ENCODE measurements at regions not wholly inside any gene's neighbourhood (a gene's known extent, or its start where the extent isn't known, plus 50 kb on each side); places are given as distances from the start of the nearest gene placed in this dataset.

DNA sequence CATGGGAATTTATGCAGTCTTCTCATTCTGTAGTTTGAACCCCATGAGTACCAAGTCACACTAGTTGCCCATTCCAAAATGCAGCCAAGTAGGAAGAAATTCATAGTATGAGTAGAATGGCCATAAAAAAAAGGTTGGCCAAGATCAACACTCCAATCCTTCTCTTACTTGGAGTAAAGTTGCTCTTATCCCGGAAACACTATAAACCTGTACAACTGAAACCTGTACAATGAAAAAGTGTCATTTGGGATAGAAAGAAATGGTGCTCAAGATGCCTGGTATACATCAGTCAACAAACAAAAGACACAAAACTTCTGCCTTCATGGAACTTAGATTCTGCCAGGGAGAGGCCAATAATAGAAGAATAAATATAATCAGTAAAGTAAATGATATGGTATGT, 325.0 kb downstream of the NFIB start:
- 30 to 40% methylated on average over 1 of the region's 1 CpG for WGBS, 2 donors
- Histone ChIP-seq H3K4me3 (no peak overlapping the region), H3K27me3 (no peaks in the 10 kb centered on the region), H3K4me1 (no peaks in the 10 kb centered on the region), H3K36me3 (no peaks in the 10 kb centered on the region), H3K9me3 (no peaks in the 10 kb centered on the region), H3K27ac (no peak overlapping the region)
- DNase-seq = no peak
- TF ChIP-seq POLR2AphosphoS5 (IDR thresholded peaks at IDR 0.05) = no peak
- TF ChIP-seq, protein P1, sequence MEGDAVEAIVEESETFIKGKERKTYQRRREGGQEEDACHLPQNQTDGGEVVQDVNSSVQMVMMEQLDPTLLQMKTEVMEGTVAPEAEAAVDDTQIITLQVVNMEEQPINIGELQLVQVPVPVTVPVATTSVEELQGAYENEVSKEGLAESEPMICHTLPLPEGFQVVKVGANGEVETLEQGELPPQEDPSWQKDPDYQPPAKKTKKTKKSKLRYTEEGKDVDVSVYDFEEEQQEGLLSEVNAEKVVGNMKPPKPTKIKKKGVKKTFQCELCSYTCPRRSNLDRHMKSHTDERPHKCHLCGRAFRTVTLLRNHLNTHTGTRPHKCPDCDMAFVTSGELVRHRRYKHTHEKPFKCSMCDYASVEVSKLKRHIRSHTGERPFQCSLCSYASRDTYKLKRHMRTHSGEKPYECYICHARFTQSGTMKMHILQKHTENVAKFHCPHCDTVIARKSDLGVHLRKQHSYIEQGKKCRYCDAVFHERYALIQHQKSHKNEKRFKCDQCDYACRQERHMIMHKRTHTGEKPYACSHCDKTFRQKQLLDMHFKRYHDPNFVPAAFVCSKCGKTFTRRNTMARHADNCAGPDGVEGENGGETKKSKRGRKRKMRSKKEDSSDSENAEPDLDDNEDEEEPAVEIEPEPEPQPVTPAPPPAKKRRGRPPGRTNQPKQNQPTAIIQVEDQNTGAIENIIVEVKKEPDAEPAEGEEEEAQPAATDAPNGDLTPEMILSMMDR (IDR thresholded peaks at IDR 0.05) = no peak
- no peak for TF ChIP-seq EP300 (IDR thresholded peaks at IDR 0.05)
- TF ChIP-seq POLR2A (IDR thresholded peaks at IDR 0.05) = no peak
- intact Hi-C loops (cut with DNase I) = no loop called here

DNA sequence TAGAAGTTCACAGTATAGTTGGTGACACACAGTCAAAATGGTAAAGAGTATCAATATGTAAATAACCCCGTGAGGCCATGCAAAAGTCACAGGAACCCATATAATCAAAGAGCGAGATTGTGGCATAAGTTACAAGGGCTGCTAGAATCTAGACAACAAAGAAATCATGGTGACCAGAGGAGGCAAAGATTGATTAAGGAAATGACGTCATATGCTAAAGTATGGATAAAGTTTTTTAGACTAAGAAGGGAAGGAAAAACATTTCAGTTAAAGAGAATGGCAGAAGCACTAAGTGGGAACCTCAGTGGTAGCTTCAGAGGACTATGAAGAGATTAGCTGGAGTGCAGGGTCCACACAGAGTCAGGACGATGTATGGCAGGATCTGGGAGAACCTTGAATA, 330.3 kb downstream of the NFIB start:
- DNase-seq = no peak
- 91 to 92% methylated on average over 4 of the region's 4 CpGs for WGBS, 2 donors
- H3K9me3 ChIP-seq = no peaks in the 10 kb centered on the region
- no peaks in the 10 kb centered on the region for H3K27me3 ChIP-seq
- no peaks in the 10 kb centered on the region for H3K4me1 ChIP-seq
- H3K4me3 ChIP-seq = no peak overlapping the region
- no peak for TF ChIP-seq EP300 (IDR thresholded peaks at IDR 0.05)
- TF ChIP-seq, protein P1 (IDR thresholded peaks at IDR 0.05) = no peak
- no peak for TF ChIP-seq POLR2A (IDR thresholded peaks at IDR 0.05)
- TF ChIP-seq POLR2AphosphoS5 (IDR thresholded peaks at IDR 0.05) = no peak
- H3K36me3 ChIP-seq = no peaks in the 10 kb centered on the region
- intact Hi-C loops (cut with DNase I) = no loop called here
- H3K27ac ChIP-seq = no peak overlapping the region

DNA sequence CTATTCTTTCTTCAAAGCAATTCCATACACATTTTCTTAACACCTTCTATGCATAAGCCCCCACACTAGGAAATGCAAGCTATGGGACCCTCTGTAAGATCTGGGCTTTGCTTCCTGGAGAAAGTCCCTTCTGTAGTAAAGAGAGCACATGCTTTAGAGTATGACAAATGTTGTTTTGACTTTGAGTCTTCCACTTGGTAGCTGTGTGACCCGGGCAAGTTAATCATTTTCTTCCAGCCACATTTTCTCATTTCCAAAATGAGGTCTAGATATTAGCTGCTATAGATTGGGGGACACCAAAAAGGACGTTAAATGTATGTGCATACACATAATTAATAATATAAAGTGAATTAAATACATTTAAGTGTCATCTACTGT, 334.0 kb downstream of the NFIB start:
- H3K27me3 ChIP-seq = no peaks in the 10 kb centered on the region
- no peaks in the 10 kb centered on the region for H3K36me3 ChIP-seq
- H3K4me1 ChIP-seq = no peaks in the 10 kb centered on the region
- H3K4me3 ChIP-seq = no peak overlapping the region
- intact Hi-C loops (cut with DNase I) = no loop called here
- no peak overlapping the region for H3K27ac ChIP-seq
- no peaks in the 10 kb centered on the region for H3K9me3 ChIP-seq
- TF ChIP-seq POLR2A (IDR thresholded peaks at IDR 0.05) (no peak), EP300 (IDR thresholded peaks at IDR 0.05) (no peak), POLR2AphosphoS5 (IDR thresholded peaks at IDR 0.05) (no peak)
- TF ChIP-seq, protein P1 (IDR thresholded peaks at IDR 0.05) = no peak
- no peak for DNase-seq
- WGBS, 2 donors = 29 to 54% methylated on average over 2 of the region's 2 CpGs

DNA sequence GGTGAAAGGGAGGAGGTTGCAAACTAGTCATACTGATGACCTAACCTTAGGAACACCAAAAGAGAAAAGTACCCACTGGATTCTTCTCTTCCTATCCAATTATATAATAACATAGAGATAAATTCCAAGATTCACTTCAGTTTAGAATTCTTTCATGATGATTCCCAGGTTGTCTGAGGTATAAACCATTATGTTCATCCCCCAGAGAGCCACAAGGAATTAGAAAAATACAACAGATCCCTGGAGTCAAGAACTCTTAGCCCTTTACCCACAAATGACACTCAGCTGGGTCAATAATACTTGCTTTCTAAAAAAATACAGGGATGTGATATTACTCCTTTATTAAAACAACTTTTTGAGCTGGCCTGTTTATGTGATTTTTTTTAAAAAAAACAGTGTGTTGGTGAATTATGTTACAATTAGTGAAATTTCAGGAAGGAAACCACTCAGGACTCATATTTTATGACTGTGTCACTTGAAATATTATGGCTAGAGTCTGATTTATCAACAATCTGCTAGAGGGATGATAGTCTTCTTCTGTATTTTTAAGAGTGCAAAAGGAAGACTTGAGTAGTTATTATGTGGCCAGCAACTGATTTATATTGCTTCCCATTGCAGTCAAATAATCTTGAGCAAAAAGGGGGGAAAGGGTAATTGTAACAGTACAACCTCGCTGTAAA, 338.2 kb downstream of the NFIB start:
- Histone ChIP-seq H3K4me3 (no peak overlapping the region), H3K36me3 (no peaks in the 10 kb centered on the region), H3K9me3 (no peaks in the 10 kb centered on the region), H3K27ac (no peak overlapping the region), H3K4me1 (peaks cover 0 to 16% (median 0%) of the 10 kb centered on the region in 4 donors), H3K27me3 (no peaks in the 10 kb centered on the region)
- no peak for DNase-seq
- TF ChIP-seq POLR2AphosphoS5 (IDR thresholded peaks at IDR 0.05) (peak in 1 of 4 donors; percentile 10), EP300 (IDR thresholded peaks at IDR 0.05) (no peak)
- intact Hi-C loops (cut with DNase I) = no loop called here
- 66 to 85% methylated on average over 1 of the region's 1 CpG for WGBS, 2 donors

DNA sequence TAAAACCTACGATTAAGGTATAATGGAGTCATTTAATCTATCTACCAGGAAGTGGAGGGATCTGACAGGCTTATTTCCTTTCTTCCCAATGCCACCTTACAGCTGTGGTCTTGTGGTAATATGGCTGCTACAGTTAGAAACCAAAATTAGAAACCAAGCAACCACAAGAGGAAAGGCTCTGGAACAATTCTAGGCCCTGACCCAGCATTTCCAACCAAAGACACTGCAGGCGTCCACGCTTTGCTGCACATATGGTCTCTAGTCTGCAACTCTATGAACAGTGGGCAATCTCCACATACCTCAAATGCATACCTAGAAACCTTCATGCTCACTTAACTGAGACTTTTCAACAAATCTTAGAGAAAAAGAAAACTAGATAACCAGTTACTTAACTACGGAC, 339.1 kb downstream of the NFIB start:
- Histone ChIP-seq H3K27me3 (no peaks in the 10 kb centered on the region), H3K4me3 (no peak overlapping the region), H3K27ac (no peak overlapping the region), H3K4me1 (peaks cover 0 to 16% (median 0%) of the 10 kb centered on the region in 4 donors), H3K9me3 (no peaks in the 10 kb centered on the region), H3K36me3 (no peaks in the 10 kb centered on the region)
- WGBS, 2 donors = 56 to 79% methylated on average over 4 of the region's 4 CpGs
- intact Hi-C loops (cut with DNase I) = no loop called here
- TF ChIP-seq, protein P1 (IDR thresholded peaks at IDR 0.05) = no peak
- TF ChIP-seq POLR2AphosphoS5 (IDR thresholded peaks at IDR 0.05) = no peak
- TF ChIP-seq POLR2A (IDR thresholded peaks at IDR 0.05) = no peak
- TF ChIP-seq EP300 (IDR thresholded peaks at IDR 0.05) = no peak
- DNase-seq = no peak

Data from sigmoid colon (tissue), 6 donors.